HepG2 (cell line): ENCODE measurements at regions not wholly inside any gene's neighbourhood (a gene's known extent, or its start where the extent isn't known, plus 50 kb on each side); places are given as distances from the start of the nearest gene placed in this dataset.

ENCODE experiments used
- BCLAF1 ChIP-seq: fragments of 450-650 bp; IDR thresholded peaks from 2 replicates; pipeline ENCODE4 v1.6.1; 2017; ENCODE audit warnings: mild to moderate bottlenecking
- DMAP1 ChIP-seq: IDR thresholded peaks from 2 replicates; pipeline ENCODE4 v1.6.1; 2016
- EP300 ChIP-seq, 3 experiments: sonication (generic) in 1 of 3; formaldehyde crosslinking in 1 of 3; IDR thresholded peaks; 2 replicates each; pipeline versions ENCODE4 v1.5.1 to v1.6.1; 2011 to 2020; ENCODE audit warnings: low read depth in 2 of 3, low read length in 2 of 3, borderline replicate concordance in 1 of 3, improper control_type of control experiment in 1 of 3, mild to moderate bottlenecking in 1 of 3, missing genetic modification reagents in 1 of 3, moderate library complexity in 1 of 3
- EZH2 ChIP-seq: conservative IDR thresholded peaks from 2 replicates; pipeline ENCODE4 v1.6.1; 2012; ENCODE audit warnings: mild to moderate bottlenecking, low read depth, low read length, moderate library complexity
- MAZ ChIP-seq, 2 experiments: sonication (generic) in 1 of 2; formaldehyde crosslinking in 1 of 2; IDR thresholded peaks; 2 replicates each; pipeline versions ENCODE4 v1.5.0 to v1.6.1; 2012 to 2020; ENCODE audit warnings: low read depth in 2 of 2, mild to moderate bottlenecking in 2 of 2, borderline replicate concordance in 1 of 2, improper control_type of control experiment in 1 of 2, low read length in 1 of 2, missing genetic modification reagents in 1 of 2, moderate library complexity in 1 of 2
- NR2C2 ChIP-seq: sonication (generic); formaldehyde crosslinking; IDR thresholded peaks from 2 replicates; pipeline ENCODE4 v1.4.0; 2020; ENCODE audit warnings: missing genetic modification reagents, mild to moderate bottlenecking, moderate library complexity, borderline replicate concordance
- POLR2A ChIP-seq, 2 experiments: IDR thresholded peaks; 2 replicates each; pipeline ENCODE4 v1.6.1; 2011; ENCODE audit warnings: low read depth in 2 of 2, low read length in 2 of 2, mild to moderate bottlenecking in 1 of 2, moderate library complexity in 1 of 2; ENCODE audit not compliant: insufficient read depth in 1 of 2
- TCF12 ChIP-seq, 2 experiments: fragments of 450-650 bp in 1 of 2; sonication (generic) in 1 of 2; formaldehyde crosslinking in 1 of 2; IDR thresholded peaks; 2 replicates each; pipeline versions ENCODE4 v1.6.1 to v1.8.0; 2017 to 2022; ENCODE audit warnings: antibody characterized with exemption in 1 of 2, mild to moderate bottlenecking in 1 of 2, missing genetic modification reagents in 1 of 2, moderate library complexity in 1 of 2
- ZNF34 ChIP-seq: sonication (generic); formaldehyde crosslinking; IDR thresholded peaks from 2 replicates; pipeline ENCODE4 v1.4.0; 2020; ENCODE audit warnings: mild to moderate bottlenecking, missing genetic modification reagents, borderline replicate concordance

GRCh38 chr4:104393655-104394324, 100.9 kb downstream of the CXXC4 start:
- TF ChIP-seq ZNF34 (CRISPR knock-in tag) (no peak), NR2C2 (CRISPR knock-in tag) (no peak), EZH2 (no peak), DMAP1 (CRISPR knock-in tag) (no peak), TCF12 (IDR thresholded peaks at IDR 0.05) (no peak), TCF12 (CRISPR knock-in tag; IDR thresholded peaks at IDR 0.05) (no peak), EP300 (IDR thresholded peaks at IDR 0.05; ENCODE audit: low read depth in 2 of 2, low read length in 2 of 2) (no peak), EP300 (CRISPR knock-in tag; IDR thresholded peaks at IDR 0.05; ENCODE audit: borderline replicate concordance) (no peak), POLR2A (IDR thresholded peaks at IDR 0.05; ENCODE audit: insufficient read depth in 1 of 2, low read depth in 2 of 2, low read length in 2 of 2) (no peak), BCLAF1 (no peak), MAZ (IDR thresholded peaks at IDR 0.05; ENCODE audit: borderline replicate concordance, low read depth, low read length) (no peak), MAZ (CRISPR knock-in tag; IDR thresholded peaks at IDR 0.05; ENCODE audit: low read depth) (no peak)
